ENCODE measurements at regions not wholly inside any gene's neighbourhood (a gene's known extent, or its start where the extent isn't known, plus 50 kb on each side); places are given as distances from the start of the nearest gene placed in this dataset.

- Histone ChIP-seq H3K9me3 (no peaks in the 10 kb centered on the region), H3K36me3 (no peaks in the 10 kb centered on the region), H3K27ac (no peak overlapping the region), H3K4me3 (no peak overlapping the region), H3K4me1 (no peaks in the 10 kb centered on the region), H3K27me3 (no peaks in the 10 kb centered on the region)
- no peak for DNase-seq
- TF ChIP-seq CTCF (IDR thresholded peaks at IDR 0.05), result no peak
- intact Hi-C loops (cut with DNase I; ENCODE audit: low total_unique reads), result no loop called here
Observed at GRCh38 chr6:145315982-145316600, 419.2 kb downstream of the EPM2A start.

GRCh38 chr6:145318952-145319351, 416.4 kb downstream of the EPM2A start:
- H3K4me1 ChIP-seq, result peaks cover 0 to 9% (median 1%) of the 10 kb centered on the region in 4 donors
- intact Hi-C loops (cut with DNase I; ENCODE audit: low total_unique reads), result no loop called here
- no peak for TF ChIP-seq CTCF (IDR thresholded peaks at IDR 0.05)
- no peak overlapping the region for H3K27ac ChIP-seq
- H3K27me3 ChIP-seq, result no peaks in the 10 kb centered on the region
- H3K4me3 ChIP-seq, result no peak overlapping the region
- no peak for DNase-seq
- no peaks in the 10 kb centered on the region for H3K36me3 ChIP-seq
- H3K9me3 ChIP-seq, result no peaks in the 10 kb centered on the region

- H3K27ac ChIP-seq, result no peak overlapping the region
- no peak for DNase-seq
- no peak overlapping the region for H3K4me3 ChIP-seq
- no peaks in the 10 kb centered on the region for H3K27me3 ChIP-seq
- no peaks in the 10 kb centered on the region for H3K9me3 ChIP-seq
- intact Hi-C loops (cut with DNase I; ENCODE audit: low total_unique reads), result no loop called here
- peaks cover 0 to 14% (median 1%) of the 10 kb centered on the region in 4 donors for H3K4me1 ChIP-seq
- TF ChIP-seq CTCF (IDR thresholded peaks at IDR 0.05), result no peak
- no peaks in the 10 kb centered on the region for H3K36me3 ChIP-seq
Observed at GRCh38 chr6:145319605-145320004, 415.7 kb downstream of the EPM2A start.

- no peak for TF ChIP-seq CTCF (IDR thresholded peaks at IDR 0.05)
- DNase-seq, result no peak
- H3K27ac ChIP-seq, result no peak overlapping the region
Observed at GRCh38 chr6:145323646-145324045, 411.7 kb downstream of the EPM2A start.

GRCh38 chr6:145327586-145327985, 407.7 kb downstream of the EPM2A start:
- no peak for DNase-seq
- TF ChIP-seq CTCF (IDR thresholded peaks at IDR 0.05), result no peak
- H3K4me1 ChIP-seq, result peaks cover 0 to 29% (median 4%) of the 10 kb centered on the region in 4 donors

More at GRCh38 chr6:145323646-145324045, 411.7 kb downstream of the EPM2A start:
- intact Hi-C loops (cut with DNase I; ENCODE audit: low total_unique reads), result no loop called here
- Histone ChIP-seq H3K36me3 (no peaks in the 10 kb centered on the region), H3K4me1 (peaks cover 0 to 17% (median 1%) of the 10 kb centered on the region in 4 donors), H3K9me3 (no peaks in the 10 kb centered on the region), H3K4me3 (no peak overlapping the region), H3K27me3 (no peaks in the 10 kb centered on the region)

GRCh38 chr6:145329257-145329656, 406.1 kb downstream of the EPM2A start:
- DNase-seq, result no peak
- Histone ChIP-seq H3K9me3 (no peaks in the 10 kb centered on the region), H3K4me1 (peaks cover 0 to 16% (median 2%) of the 10 kb centered on the region in 4 donors), H3K36me3 (no peaks in the 10 kb centered on the region), H3K27me3 (no peaks in the 10 kb centered on the region), H3K4me3 (no peak overlapping the region), H3K27ac (no peak overlapping the region)
- TF ChIP-seq CTCF (IDR thresholded peaks at IDR 0.05), result no peak
- intact Hi-C loops (cut with DNase I; ENCODE audit: low total_unique reads), result no loop called here

More at GRCh38 chr6:145327586-145327985, 407.7 kb downstream of the EPM2A start:
- intact Hi-C loops (cut with DNase I; ENCODE audit: low total_unique reads), result no loop called here
- no peak overlapping the region for H3K4me3 ChIP-seq
- H3K27ac ChIP-seq, result no peak overlapping the region
- H3K36me3 ChIP-seq, result no peaks in the 10 kb centered on the region
- H3K27me3 ChIP-seq, result no peaks in the 10 kb centered on the region
- H3K9me3 ChIP-seq, result no peaks in the 10 kb centered on the region

Measured in tibial artery (tissue), 4 donors.